ENCODE measurements at regions not wholly inside any gene's neighbourhood (a gene's known extent, or its start where the extent isn't known, plus 50 kb on each side); places are given as distances from the start of the nearest gene placed in this dataset.

DNA sequence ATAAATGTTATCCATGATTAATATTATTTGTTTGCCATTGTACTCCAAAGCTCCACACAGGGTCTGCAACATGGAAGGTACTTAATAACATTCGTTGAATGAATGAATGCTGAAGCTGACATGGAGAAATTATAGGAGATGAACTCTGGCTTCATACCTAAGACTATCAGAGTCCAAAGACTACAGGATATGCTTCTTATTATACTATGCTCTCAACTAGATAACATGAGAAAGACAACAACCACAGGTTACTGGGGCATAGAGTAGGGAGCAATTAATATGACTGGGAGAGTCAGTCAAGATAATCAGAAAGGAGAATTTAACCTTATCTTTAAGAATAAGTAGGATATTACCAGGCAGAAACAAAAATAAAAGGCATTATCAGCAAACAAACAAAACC, 236.3 kb upstream of the SOX5 start:
- no peak for ATAC-seq
- Mint-ChIP-seq H3K36me3 (ENCODE audit: insufficient read depth) (no peaks in the 10 kb centered on the region), H3K4me1 (ENCODE audit: low read depth) (no peaks in the 10 kb centered on the region), H3K27me3 (ENCODE audit: low read depth) (no peaks in the 10 kb centered on the region), H3K4me3 (no peak overlapping the region), H3K9me3 (peaks cover 3% of the 10 kb centered on the region)
- no peak for DNase-seq

DNA sequence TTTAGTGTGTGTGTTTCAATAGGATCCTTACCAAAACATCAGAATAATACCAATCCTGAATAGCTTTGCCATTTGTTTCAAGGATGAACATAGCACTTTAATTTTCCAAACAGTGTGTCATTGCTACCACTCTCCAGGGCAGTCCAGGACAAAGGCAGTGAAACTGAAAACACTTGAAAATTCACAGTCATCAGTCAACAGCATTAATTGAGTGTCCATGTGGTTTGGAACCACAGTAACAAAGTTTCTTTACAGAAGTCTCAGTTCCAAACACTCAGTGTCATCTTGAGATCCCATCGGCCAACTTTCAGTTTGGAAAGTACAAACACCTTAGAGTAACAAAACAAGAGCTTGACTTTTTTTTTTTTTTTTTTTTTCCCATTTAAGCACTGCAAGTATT, 228.4 kb upstream of the SOX5 start:
- H3K4me1 Mint-ChIP-seq (ENCODE audit: low read depth): no peaks in the 10 kb centered on the region
- no peaks in the 10 kb centered on the region for H3K27me3 Mint-ChIP-seq (ENCODE audit: low read depth)
- no peaks in the 10 kb centered on the region for H3K36me3 Mint-ChIP-seq (ENCODE audit: insufficient read depth)
- H3K4me3 Mint-ChIP-seq: no peak overlapping the region
- DNase-seq: no peak
- H3K9me3 Mint-ChIP-seq: peaks cover 3% of the 10 kb centered on the region
- ATAC-seq: no peak

DNA sequence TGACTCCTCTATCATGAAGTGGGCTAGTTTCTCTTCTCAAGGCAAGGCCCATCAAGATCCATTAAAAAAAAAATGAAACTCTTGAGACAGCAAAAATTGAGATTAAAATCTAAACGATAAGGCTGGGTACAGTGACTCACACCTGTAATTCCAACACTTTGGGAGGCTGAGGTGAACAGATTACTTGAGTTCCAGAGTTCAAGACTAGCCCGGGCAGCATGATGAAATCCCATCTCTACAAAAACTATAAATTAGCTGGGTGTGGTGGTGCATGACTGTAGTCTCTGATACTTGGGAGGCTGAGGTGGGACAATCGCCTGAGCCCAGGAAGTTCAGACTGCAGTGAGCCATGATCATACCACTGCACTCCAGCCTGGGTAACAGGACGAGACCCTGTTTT, 226.5 kb upstream of the SOX5 start:
- Mint-ChIP-seq H3K4me1 (ENCODE audit: low read depth) (peaks cover 2% of the 10 kb centered on the region), H3K9me3 (no peaks in the 10 kb centered on the region), H3K4me3 (no peak overlapping the region), H3K27me3 (ENCODE audit: low read depth) (no peaks in the 10 kb centered on the region), H3K36me3 (ENCODE audit: insufficient read depth) (no peaks in the 10 kb centered on the region)
- no peak for DNase-seq
- ATAC-seq: no peak

DNA sequence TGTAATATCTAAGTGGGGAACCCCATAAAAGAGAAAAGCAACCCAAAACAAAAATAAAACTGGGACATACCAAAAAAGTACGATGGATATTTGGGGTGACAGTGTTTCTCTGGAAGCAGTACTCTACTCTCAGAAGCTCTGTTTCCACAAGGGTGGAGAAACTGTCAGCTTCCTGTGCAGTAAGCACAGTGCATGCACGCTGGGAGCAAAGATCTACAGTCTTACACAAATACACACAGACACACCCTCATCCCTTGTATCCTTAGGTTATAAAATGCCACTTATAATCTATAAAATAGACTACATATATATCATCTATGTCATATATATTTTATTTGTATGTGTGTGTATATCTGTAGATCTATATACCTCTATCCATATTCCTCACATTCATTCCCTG, 225.8 kb upstream of the SOX5 start:
- H3K27me3 Mint-ChIP-seq (ENCODE audit: low read depth): no peaks in the 10 kb centered on the region
- DNase-seq (no peak), ATAC-seq (no peak)
- peaks cover 2% of the 10 kb centered on the region for H3K4me1 Mint-ChIP-seq (ENCODE audit: low read depth)
- no peak overlapping the region for H3K4me3 Mint-ChIP-seq
- no peaks in the 10 kb centered on the region for H3K36me3 Mint-ChIP-seq (ENCODE audit: insufficient read depth)
- no peaks in the 10 kb centered on the region for H3K9me3 Mint-ChIP-seq

DNA sequence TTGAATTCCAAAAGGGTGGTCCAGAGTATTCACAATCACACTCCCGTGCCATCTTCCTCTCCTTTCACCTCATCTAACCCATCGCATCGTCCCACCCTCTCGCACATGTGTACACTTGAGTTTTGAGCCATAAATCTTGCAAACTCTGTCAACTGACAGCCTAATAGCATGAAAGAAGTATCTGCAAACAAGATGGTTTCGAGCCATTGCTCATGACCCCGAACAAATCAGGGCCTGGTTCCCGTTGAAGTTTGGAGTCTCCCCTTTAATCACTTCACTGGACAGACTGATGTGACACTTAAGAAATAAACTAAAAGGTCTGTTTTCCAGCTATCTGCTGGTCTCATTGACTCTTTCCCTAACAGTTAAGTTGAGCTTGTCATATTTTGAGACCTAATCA, 223.6 kb upstream of the SOX5 start:
- no peaks in the 10 kb centered on the region for H3K36me3 Mint-ChIP-seq (ENCODE audit: insufficient read depth)
- H3K9me3 Mint-ChIP-seq: no peaks in the 10 kb centered on the region
- ATAC-seq: no peak
- DNase-seq: no peak
- no peaks in the 10 kb centered on the region for H3K27me3 Mint-ChIP-seq (ENCODE audit: low read depth)
- H3K4me3 Mint-ChIP-seq: no peak overlapping the region
- peaks cover 2% of the 10 kb centered on the region for H3K4me1 Mint-ChIP-seq (ENCODE audit: low read depth)

DNA sequence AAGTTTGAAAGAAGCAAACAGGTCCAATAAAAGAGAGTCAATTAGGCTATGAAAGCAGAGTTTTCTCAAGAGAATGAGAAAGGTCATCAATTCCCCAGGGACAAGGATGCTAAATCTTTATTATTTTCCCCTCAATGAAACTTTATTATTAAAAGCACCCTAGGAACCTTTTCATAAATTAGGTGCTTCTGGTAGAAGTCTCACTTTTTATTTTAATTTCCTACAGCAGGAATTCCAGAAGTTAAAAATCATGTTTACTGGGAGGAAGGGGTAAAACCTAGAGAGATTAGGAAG, 223.2 kb upstream of the SOX5 start:
- no peaks in the 10 kb centered on the region for H3K27me3 Mint-ChIP-seq (ENCODE audit: low read depth)
- peaks cover 2% of the 10 kb centered on the region for H3K4me1 Mint-ChIP-seq (ENCODE audit: low read depth)
- no peaks in the 10 kb centered on the region for H3K36me3 Mint-ChIP-seq (ENCODE audit: insufficient read depth)
- H3K9me3 Mint-ChIP-seq: no peaks in the 10 kb centered on the region
- no peak for ATAC-seq
- no peak overlapping the region for H3K4me3 Mint-ChIP-seq
- no peak for DNase-seq

DNA sequence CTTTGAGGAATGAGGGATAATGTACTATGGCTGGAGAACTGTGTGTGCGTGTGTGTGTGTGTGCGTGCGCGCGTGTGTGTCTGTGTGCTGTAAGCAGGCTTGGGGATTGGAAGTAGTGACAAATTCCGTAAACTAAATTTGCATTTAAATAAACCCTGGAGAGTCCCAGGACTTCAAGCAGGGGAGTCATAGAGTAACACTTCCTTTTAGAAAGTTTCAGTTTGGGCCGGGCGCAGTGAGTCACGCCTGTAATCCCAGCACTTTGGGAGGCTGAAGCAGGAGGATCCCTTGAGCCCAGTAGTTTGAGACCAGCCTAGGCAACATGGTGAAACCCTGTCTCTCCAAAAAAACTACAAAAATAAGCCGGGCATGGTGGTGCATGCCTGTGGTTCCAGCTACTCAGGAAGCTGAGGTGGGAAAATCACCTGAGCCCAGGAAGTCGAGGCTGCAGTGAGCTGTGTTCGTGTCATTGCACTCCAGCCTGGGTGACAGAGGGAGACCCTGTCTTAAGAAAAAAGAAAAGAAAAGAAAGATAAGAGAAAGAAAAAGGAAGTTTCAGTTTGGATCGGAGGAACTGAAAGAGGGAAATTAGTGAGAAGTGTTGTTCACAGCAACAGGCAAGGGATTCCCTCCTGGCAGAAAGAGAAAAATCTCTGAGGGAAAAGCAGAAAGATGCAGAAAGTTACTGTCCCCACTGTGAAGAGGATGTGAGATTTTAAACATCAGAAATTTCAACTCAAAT, 222.7 kb upstream of the SOX5 start:
- ATAC-seq: no peak
- H3K36me3 Mint-ChIP-seq (ENCODE audit: insufficient read depth): no peaks in the 10 kb centered on the region
- peaks cover 2% of the 10 kb centered on the region for H3K4me1 Mint-ChIP-seq (ENCODE audit: low read depth)

DNA sequence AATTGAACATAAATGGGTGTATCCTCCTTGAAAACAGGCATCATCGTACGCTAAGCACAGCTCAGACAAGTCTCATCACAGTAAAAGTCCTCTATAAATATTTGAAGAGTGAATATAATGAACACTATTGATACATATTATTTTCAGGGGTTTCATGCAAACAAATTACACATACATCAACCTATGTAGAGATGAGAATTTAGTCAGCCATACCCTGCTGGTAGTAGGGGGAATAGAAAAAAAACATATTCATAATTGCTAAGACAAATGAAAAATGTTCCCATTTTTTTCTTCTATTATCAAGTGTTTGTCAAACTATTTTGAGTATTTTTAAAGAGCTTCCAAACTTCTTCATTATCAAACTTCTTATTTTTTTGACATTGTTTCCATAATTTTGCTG, 205.6 kb upstream of the SOX5 start:
- Mint-ChIP-seq H3K9me3 (peaks cover 3% of the 10 kb centered on the region), H3K4me1 (ENCODE audit: low read depth) (no peaks in the 10 kb centered on the region), H3K36me3 (ENCODE audit: insufficient read depth) (no peaks in the 10 kb centered on the region), H3K4me3 (no peak overlapping the region), H3K27me3 (ENCODE audit: low read depth) (no peaks in the 10 kb centered on the region)
- DNase-seq: no peak
- ATAC-seq: no peak

More for the DNA sequence above, 222.7 kb upstream of the SOX5 start:
- H3K9me3 Mint-ChIP-seq: no peaks in the 10 kb centered on the region
- no peak for DNase-seq
- H3K4me3 Mint-ChIP-seq: no peak overlapping the region
- no peaks in the 10 kb centered on the region for H3K27me3 Mint-ChIP-seq (ENCODE audit: low read depth)

DNA sequence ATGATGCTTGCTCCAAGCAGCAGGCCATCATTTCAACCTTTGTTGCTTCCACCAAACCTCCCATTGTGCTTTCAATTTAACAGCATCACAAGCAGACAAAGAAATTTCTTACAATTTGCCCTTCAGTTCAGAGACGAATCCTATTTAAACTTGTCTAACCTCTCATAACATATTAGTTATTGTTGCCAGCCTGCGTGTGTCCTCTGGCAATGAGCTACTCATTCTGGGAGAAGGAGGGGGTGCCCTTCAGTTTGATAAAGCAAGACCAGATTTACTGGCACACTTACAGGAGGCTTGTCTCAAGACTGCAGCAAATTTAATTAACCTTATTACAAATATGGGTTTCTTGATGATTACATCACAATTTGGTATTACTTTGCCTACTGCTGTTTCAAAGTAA, 203.6 kb upstream of the SOX5 start:
- Mint-ChIP-seq H3K4me1 (ENCODE audit: low read depth) (no peaks in the 10 kb centered on the region), H3K36me3 (ENCODE audit: insufficient read depth) (no peaks in the 10 kb centered on the region), H3K4me3 (no peak overlapping the region), H3K27me3 (ENCODE audit: low read depth) (no peaks in the 10 kb centered on the region), H3K9me3 (peaks cover 3% of the 10 kb centered on the region)
- ATAC-seq (no peak), DNase-seq (no peak)

DNA sequence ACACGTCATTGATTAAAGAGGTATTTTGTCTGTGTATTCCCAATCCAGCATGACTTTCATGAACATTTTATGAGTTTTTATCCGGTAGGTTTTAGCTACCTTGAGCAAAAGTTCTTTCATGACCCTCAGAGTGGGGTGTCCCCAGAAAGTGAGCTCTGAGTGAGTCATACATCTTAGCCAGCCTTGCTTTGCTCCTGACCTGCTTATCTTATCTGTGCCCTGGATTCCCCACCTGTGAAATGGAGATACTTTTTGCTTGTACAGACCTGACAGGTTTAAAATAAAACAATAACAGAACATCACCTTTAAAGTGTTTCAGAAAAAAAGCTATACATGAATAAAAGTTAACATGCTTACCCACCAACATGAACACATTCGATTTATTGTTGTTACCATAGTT, 202.8 kb upstream of the SOX5 start:
- H3K36me3 Mint-ChIP-seq (ENCODE audit: insufficient read depth): no peaks in the 10 kb centered on the region
- H3K9me3 Mint-ChIP-seq: peaks cover 3% of the 10 kb centered on the region
- H3K4me1 Mint-ChIP-seq (ENCODE audit: low read depth): no peaks in the 10 kb centered on the region
- DNase-seq (no peak), ATAC-seq (no peak)
- H3K4me3 Mint-ChIP-seq: no peak overlapping the region
- H3K27me3 Mint-ChIP-seq (ENCODE audit: low read depth): no peaks in the 10 kb centered on the region

DNA sequence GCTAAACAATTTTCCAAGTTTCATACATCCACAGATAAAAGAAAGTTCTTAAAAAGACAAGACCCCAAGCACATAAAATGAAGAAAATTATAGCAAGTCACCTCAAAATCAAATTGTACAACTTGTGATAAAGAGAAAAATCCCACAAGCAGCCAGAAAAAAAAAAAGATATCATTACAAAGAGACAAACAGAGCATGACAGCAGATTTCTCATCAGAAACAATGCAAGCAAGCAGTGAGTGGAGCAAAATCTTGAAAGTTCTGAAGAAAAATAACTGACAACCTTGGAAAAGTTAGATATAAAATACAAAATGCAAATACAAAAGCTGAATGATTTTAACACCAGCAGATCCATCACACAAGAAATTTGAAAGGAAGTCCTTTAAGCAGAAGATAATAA, 194.5 kb upstream of the SOX5 start:
- no peaks in the 10 kb centered on the region for H3K4me1 Mint-ChIP-seq (ENCODE audit: low read depth)

DNA sequence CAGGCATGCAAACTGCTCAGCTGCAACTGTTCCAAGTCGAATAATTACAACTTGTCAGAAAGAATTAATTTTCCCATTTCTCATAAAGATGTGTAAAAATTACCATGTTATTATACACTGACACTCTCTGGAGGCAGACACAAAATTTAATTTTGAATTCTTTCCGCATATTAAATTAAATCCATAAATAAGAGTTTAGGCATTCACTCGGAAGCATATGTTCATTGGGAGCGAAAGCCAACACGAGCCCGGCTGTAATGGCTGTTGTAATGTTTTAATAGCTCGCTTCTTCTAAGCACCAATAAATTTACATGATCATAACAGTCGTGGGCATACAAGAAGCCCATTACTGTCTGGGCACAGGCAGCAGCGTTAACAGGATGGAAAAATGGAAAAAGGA, 189.6 kb upstream of the SOX5 start:
- ATAC-seq: no peak
- DNase-seq: no peak
- Mint-ChIP-seq H3K4me3 (no peak overlapping the region), H3K4me1 (ENCODE audit: low read depth) (no peaks in the 10 kb centered on the region), H3K27me3 (ENCODE audit: low read depth) (no peaks in the 10 kb centered on the region), H3K36me3 (ENCODE audit: insufficient read depth) (no peaks in the 10 kb centered on the region), H3K9me3 (peaks cover 10% of the 10 kb centered on the region)

More for the DNA sequence above, 194.5 kb upstream of the SOX5 start:
- Mint-ChIP-seq H3K4me3 (no peak overlapping the region), H3K27me3 (ENCODE audit: low read depth) (no peaks in the 10 kb centered on the region), H3K36me3 (ENCODE audit: insufficient read depth) (no peaks in the 10 kb centered on the region), H3K9me3 (peaks cover 11% of the 10 kb centered on the region)
- no peak for ATAC-seq
- no peak for DNase-seq

DNA sequence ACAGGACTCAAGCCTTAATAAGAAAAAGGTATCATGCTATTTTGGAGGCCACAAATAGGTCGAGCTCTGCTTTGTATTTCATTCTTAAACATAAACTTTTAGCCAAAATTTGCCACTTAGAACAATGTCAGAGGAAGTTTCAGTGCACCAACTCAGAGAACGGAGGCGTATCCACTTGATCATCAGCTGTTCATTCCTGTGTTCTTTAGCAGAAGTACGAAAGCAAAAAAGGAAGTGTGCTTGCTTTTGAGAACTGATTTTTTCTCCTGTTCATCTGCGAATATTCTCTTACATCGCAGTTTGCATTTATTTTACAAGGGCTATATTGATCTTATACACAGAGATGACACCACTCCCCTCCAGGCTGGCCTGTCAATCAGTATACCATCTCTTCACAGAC, 188.6 kb upstream of the SOX5 start:
- ATAC-seq (no peak), DNase-seq (no peak)
- peaks cover 3% of the 10 kb centered on the region for H3K9me3 Mint-ChIP-seq
- H3K27me3 Mint-ChIP-seq (ENCODE audit: low read depth): no peaks in the 10 kb centered on the region
- H3K4me1 Mint-ChIP-seq (ENCODE audit: low read depth): no peaks in the 10 kb centered on the region
- no peaks in the 10 kb centered on the region for H3K36me3 Mint-ChIP-seq (ENCODE audit: insufficient read depth)
- H3K4me3 Mint-ChIP-seq: no peak overlapping the region

DNA sequence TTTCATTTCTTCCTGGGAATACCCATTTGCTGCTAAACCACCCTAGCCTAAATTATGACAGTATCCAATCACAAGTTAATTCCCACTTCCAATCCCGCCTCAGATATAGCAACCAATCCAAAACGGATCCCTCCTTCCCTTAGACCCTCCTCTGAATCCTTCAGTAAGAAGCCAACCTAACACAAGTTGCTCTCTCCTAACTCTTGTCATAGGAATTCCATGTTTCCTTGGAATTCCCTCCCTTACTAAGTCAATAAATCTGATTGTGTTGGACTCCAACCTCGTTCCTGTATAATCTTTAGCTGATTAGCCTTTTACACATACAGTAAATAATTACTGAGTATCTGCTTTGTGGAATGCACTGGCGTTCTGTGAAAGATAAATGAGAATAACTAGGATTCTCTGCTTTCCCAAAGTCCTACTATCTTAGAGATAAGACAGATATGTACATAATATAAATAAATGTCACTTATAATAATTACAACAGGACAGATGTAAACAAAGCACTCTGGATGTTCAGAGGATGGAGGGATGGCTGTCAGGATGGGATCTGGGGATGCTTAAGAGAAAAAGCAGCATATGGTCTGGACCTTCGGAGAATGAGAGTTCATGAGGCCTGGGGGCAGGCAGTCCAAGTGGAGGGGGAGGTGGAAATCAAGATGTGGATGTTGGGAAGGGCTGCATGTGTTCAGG, 185.8 kb upstream of the SOX5 start:
- no peak for ATAC-seq
- Mint-ChIP-seq H3K27me3 (ENCODE audit: low read depth) (no peaks in the 10 kb centered on the region), H3K4me3 (no peak overlapping the region), H3K36me3 (ENCODE audit: insufficient read depth) (no peaks in the 10 kb centered on the region), H3K4me1 (ENCODE audit: low read depth) (no peaks in the 10 kb centered on the region), H3K9me3 (no peaks in the 10 kb centered on the region)
- DNase-seq: no peak

DNA sequence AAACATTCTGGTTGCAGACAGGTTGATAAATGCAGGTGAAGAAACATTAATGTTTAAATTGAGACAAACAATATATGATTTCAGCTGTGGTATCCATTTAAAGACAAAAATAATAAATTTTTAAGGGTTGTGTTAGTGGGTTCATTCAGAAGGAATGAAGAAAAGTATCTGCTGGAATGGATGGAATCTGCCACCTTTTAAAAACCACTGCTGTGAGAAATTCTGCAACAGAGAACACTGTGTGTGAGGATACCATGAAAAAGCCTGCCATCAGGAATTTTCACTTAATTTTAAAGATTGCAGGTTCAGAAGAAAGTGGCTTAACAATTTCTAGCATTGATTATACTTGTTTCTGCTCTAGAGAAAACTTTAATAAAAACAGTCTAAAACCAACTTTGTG, 184.6 kb upstream of the SOX5 start:
- DNase-seq (no peak), ATAC-seq (no peak)
- H3K9me3 Mint-ChIP-seq: no peaks in the 10 kb centered on the region
- no peaks in the 10 kb centered on the region for H3K4me1 Mint-ChIP-seq (ENCODE audit: low read depth)
- no peak overlapping the region for H3K4me3 Mint-ChIP-seq
- no peaks in the 10 kb centered on the region for H3K27me3 Mint-ChIP-seq (ENCODE audit: low read depth)
- no peaks in the 10 kb centered on the region for H3K36me3 Mint-ChIP-seq (ENCODE audit: insufficient read depth)
